T1000 (cell line): ENCODE measurements at regions not wholly inside any gene's neighbourhood (a gene's known extent, or its start where the extent isn't known, plus 50 kb on each side); places are given as distances from the start of the nearest gene placed in this dataset.

Experiments
- DNase-seq: peaks from one replicate; lab custom pipeline; 2025; ENCODE audit warnings: mixed read lengths; lab: John Stamatoyannopoulos, UW

- no peak for DNase-seq
Observed at GRCh38 chr3:193929921-193930646, 205.9 kb upstream of the HES1 start.

DNA sequence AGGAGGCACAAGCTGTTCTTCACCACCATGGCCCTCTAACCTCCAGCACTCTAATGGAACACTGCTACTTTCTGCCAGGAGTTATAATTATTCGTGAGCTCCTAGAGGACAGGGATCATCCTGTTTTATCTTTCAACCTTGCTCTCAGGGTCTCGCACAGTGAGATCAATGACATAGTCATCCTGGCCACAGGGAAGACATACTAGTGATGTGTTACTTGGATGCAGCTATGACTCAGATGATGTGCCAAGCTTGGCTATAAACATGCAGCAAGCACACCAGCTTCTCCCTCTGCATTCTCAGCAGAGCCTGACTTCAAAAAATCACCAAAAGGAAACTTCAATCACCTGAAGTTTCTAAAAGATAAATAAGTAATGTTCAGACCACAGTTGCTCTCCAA, 203.8 kb upstream of the HES1 start:
- DNase-seq = no peak

GRCh38 chr3:193932576-193932975, 203.4 kb upstream of the HES1 start:
- DNase-seq = no peak

GRCh38 chr3:193933451-193933850, 202.5 kb upstream of the HES1 start:
- no peak for DNase-seq

DNA sequence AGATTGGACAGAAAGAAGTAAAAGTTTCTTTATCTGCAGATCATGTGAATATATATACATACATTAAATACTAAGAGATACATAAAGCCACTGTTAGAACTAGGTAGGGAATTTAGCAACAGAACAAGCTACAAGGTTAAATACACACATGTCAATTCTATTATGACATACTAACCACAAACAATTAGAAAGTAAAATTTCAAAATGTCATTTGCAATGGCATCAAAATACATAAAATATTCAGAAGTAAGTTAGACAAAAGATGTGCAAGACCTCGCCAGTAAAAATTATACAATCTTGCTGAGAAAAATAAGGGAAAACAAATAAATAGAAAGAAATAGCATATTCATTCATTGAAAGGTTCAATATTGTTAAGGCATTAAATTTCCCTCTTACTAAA, 200.0 kb upstream of the HES1 start:
- no peak for DNase-seq

GRCh38 chr3:193938613-193939012, 197.3 kb upstream of the HES1 start:
- DNase-seq = no peak

DNA sequence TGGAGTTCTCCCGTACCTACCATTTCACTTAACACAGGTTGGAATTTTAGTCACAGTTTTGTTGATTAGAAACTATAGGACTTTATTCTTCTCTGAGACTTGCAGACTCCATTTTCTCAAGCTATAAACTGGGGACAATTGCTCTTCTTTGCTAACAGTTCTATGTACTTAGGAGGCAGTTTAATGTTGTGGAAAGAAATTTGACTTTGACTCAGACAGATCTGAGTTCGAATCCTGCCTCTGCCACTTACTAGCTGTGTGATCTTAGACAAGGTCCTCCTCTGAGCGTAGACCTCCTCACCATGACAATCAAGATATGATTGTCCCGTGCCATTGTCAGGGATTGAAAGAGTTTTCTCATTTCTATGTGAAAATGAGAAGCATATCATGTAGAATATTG, 196.4 kb upstream of the HES1 start:
- no peak for DNase-seq

- no peak for DNase-seq
Observed at GRCh38 chr3:193940526-193940925, 195.4 kb upstream of the HES1 start.

DNA sequence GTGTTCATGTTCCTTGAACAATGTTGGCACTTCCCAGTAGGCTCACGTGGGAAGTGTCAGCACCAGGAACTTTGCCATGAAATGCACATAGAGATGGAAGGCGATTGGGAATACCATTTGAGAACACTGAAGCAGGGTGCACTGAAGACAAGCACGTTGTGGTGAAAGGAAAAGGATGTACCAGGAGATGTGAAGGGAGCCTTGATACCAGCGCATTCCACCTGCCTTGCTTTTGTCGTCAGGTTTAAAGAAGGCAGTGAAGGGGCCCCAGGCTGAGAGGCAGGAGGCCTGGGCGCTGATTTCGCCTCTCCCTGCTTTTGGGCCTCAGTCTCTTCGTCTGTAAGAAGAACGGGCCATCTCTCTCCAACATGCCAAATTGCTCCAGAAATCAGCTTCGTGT, 194.5 kb upstream of the HES1 start:
- no peak for DNase-seq

DNA sequence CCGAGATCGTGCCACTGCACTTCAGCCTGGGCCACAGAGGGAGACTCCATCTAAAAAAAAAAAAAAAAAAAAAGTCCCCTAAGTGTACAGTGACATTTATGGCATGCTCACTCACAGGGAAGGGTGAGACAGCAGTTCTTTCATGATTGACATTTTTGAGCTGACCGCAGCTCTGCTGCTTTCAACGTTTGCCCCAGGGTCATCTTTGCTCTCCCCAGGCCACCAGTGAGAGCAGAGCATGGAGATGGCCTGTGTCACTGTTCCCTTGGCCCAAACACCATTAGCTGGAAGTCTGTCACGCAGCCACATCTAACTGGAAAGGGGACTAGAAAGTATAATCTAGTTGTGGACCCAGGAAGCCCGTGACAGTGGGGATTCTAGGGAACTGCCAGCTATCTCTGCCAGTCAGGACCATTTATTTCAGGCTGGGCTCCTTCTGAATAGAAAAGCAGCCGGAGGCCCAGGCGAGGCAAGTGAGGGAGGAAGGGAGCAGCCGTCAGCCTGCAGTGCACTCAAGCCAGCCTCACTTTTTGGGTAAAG, 193.4 kb upstream of the HES1 start:
- DNase-seq = no peak

- DNase-seq = no peak
Observed at GRCh38 chr3:193943200-193943599, 192.7 kb upstream of the HES1 start.

- no peak for DNase-seq
Observed at GRCh38 chr3:193943851-193944517, 192.0 kb upstream of the HES1 start.

DNA sequence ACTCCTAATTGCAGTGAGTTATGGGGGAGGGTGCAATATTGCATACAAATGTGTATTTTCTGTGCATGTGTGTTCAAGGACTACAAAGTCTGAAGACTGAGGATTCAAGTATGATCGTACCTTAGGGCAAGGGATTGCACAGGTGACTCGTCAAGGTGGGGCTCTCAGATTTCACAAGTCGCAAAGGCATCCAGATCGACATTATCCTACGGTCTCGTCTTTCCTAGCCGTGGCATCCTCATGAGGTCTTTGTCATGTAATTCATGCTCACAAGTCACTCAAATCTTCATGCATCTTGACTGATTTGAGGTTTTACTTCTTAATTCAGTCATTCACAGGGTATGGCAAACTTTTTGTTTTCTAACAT, 191.4 kb upstream of the HES1 start:
- DNase-seq = no peak

DNA sequence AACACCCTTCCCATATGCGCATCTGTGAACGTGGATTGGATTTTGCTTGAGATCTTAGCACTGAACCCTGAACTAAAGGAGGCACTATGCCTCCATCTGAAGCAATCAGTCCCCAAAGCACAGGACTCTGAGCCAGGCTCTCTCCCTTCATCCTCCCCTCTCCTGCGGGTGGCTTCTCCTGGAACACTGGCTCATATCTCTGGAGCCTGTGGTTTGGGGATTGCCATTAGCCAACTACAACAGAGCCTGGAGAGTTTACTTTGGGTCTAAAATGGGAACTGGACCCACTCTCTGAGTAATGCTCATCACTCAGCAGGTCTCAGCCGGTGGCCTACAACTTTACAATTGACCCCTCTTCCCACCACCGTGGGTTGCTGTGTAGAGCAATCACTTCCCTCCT, 190.8 kb upstream of the HES1 start:
- no peak for DNase-seq

GRCh38 chr3:193946945-193947344, 189.0 kb upstream of the HES1 start:
- DNase-seq = no peak

DNA sequence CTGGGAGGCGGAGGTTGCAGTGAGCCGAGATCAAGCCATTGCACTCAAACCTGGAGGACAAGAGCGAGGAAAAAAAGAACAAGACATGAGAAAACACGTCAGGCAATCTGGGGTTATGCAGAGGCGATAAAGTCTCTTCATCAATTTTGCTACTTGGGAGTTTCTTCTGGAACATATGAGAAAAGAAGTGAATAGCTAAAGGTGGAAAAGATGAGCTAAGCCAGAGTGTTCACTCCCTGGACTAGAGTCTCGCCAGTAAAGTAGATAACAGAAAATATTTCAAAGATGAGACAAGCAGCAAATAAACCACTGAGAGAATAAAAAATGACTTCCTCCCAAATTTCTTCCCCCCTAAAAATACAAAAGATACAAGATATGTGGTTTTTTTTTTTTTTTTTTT, 188.4 kb upstream of the HES1 start:
- no peak for DNase-seq

- DNase-seq = no peak
Observed at GRCh38 chr3:193948459-193948858, 187.5 kb upstream of the HES1 start.

DNA sequence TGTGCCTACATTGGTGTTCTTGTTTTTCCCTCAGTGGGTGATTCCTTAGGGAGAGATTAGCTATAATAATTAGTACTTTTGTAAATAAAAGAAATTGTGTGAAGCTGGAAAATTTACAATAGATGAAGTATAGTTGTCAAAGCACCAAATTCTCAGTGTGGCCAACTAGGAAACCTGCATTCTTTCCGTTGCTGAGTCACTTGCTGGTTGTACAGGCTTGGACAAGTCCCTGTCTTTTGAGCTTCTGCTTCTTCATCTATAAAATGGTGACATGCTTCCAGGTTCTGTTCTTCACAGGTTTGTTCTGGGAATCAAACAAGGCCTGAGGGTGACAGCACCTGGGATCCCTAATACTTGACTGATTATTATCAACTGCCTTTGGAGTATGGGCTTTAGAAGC, 184.1 kb upstream of the HES1 start:
- DNase-seq = no peak

GRCh38 chr3:193954752-193955151, 181.2 kb upstream of the HES1 start:
- no peak for DNase-seq

DNA sequence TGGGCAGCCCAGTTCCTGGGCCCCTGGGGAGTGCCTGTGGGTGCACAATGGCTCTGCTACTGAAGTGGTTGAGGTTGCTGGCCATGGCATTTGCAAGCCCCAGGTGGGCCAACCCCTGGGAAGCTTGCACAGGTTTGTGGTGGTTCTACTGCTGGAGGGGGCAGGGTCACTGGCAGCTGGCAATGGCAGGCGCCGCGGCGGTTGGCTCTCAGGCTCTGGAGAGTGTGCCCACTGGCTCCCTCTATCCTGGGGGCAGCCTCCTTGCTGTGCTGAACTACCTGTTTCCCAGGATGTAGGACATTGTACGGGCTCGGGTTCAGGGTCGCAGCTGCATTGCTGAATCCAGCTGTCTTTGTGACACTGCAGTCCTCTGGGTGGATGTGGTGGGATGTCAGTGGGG, 180.2 kb upstream of the HES1 start:
- DNase-seq = no peak

GRCh38 chr3:193959861-193960260, 176.1 kb upstream of the HES1 start:
- DNase-seq = no peak

GRCh38 chr3:193960487-193961274, 175.3 kb upstream of the HES1 start:
- DNase-seq = no peak
